ENCODE measurements at regions not wholly inside any gene's neighbourhood (a gene's known extent, or its start where the extent isn't known, plus 50 kb on each side); places are given as distances from the start of the nearest gene placed in this dataset.

DNA sequence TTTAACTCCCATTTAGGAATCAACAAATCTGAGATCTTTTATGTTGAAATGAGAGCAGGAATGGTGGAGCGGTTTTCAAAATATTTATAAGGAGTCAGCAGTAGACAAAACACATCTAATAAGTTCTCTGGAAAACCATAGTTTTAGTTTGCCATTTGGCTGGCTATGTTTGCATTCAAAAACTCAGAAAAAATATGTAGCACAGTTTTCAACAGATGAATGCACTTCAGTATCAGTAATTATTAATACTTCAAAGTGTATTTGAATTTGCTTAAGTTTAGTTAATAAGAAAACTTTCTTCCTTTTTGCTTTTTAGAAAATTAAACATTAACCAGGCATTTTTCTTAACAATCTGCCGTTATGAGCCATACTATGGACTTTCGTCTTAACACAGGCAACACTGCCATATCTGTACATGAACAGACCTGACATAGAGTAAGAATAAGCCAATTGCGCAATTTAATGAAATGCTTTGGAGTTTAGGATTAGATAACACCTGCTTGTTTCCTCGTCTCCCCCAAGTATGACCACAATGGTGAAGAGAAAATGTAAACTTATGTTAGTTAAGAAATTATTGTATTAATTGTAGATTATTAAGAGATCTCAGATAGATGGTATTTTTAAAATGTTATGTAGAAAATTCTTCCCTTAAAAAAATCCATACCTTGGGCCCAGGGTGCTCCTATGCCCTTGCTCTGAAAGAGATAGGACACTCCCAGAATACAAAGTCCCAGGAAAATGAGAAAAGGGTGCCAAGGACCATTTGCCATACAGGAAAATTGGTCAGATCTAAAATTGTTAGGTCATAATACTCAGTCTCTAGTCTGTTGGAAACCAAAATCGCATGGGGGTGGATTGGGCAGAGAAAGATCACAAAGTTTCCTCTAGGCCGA, 552.3 kb upstream of the ARGLU1 start:
- TF ChIP-seq EZH2 (IDR thresholded peaks at IDR 0.05) (no peak), POLR2AphosphoS5 (IDR thresholded peaks at IDR 0.05; ENCODE audit: borderline replicate concordance, low read depth, low read length) (no peak), FOXP2 (optimal IDR thresholded peaks at IDR 0.05; ENCODE audit: control extremely low read depth, extremely low read length, insufficient read depth) (no peak)

Data from SK-N-MC (cell line).